ENCODE measurements at regions not wholly inside any gene's neighbourhood (a gene's known extent, or its start where the extent isn't known, plus 50 kb on each side); places are given as distances from the start of the nearest gene placed in this dataset.

- Histone ChIP-seq H3K9ac (ENCODE audit: low read length) (no peak overlapping the region), H3K4me2 (ENCODE audit: low read length) (no peak overlapping the region), H3K4me3 (ENCODE audit: low read length) (no peak overlapping the region), H3K9me3 (ENCODE audit: low read length) (no peaks in the 10 kb centered on the region), H3K36me3 (ENCODE audit: insufficient read depth, low read length) (no peaks in the 10 kb centered on the region), H3K27me3 (ENCODE audit: insufficient read depth, low read depth, low read length) (no peaks in the 10 kb centered on the region), H3K9me2 (ENCODE audit: insufficient read depth, low read length) (no peaks in the 10 kb centered on the region), H3K27ac (ENCODE audit: low read length) (no peak overlapping the region), H3K79me2 (replicated peaks; ENCODE audit: insufficient read depth, low read length) (no peaks in the 10 kb centered on the region), H3F3A (ENCODE audit: insufficient read depth, low read length, poor library complexity, severe bottlenecking) (no peaks in the 10 kb centered on the region), H2AFZ (ENCODE audit: low read depth, low read length) (no peak overlapping the region), H4K20me1 (ENCODE audit: insufficient read depth) (no peaks in the 10 kb centered on the region)
- TF ChIP-seq POLR2AphosphoS5 (IDR thresholded peaks at IDR 0.05) = no peak
- no peak for TF ChIP-seq TAF1 (IDR thresholded peaks at IDR 0.05; ENCODE audit: low read depth)
- no peak for TF ChIP-seq CTCF (IDR thresholded peaks at IDR 0.05; ENCODE audit: poor library complexity, severe bottlenecking)
- no peak for TF ChIP-seq SMC3 (conservative IDR thresholded peaks at IDR 0.05; ENCODE audit: poor library complexity)
- no peak for TF ChIP-seq MXI1 (conservative IDR thresholded peaks at IDR 0.05; ENCODE audit: poor library complexity, severe bottlenecking)
- no peak for TF ChIP-seq RAD21 (conservative IDR thresholded peaks at IDR 0.05)
- no peak for TF ChIP-seq EZH2 (IDR thresholded peaks at IDR 0.05; ENCODE audit: borderline replicate concordance, insufficient read depth, low read length, poor library complexity, severe bottlenecking)
- TF ChIP-seq EP300 (conservative IDR thresholded peaks at IDR 0.05; ENCODE audit: poor library complexity, severe bottlenecking) = no peak
- TF ChIP-seq REST (IDR thresholded peaks at IDR 0.05; ENCODE audit: borderline replicate concordance) = no peak
These were observed 596.9 kb upstream of the ARPP21 start for GRCh38 chr3:35042210-35042991.

- TF ChIP-seq EZH2 (IDR thresholded peaks at IDR 0.05; ENCODE audit: borderline replicate concordance, insufficient read depth, low read length, poor library complexity, severe bottlenecking) (no peak), REST (IDR thresholded peaks at IDR 0.05; ENCODE audit: borderline replicate concordance) (no peak), TAF1 (IDR thresholded peaks at IDR 0.05; ENCODE audit: low read depth) (no peak), EP300 (conservative IDR thresholded peaks at IDR 0.05; ENCODE audit: poor library complexity, severe bottlenecking) (no peak), CTCF (IDR thresholded peaks at IDR 0.05; ENCODE audit: poor library complexity, severe bottlenecking) (no peak), SMC3 (conservative IDR thresholded peaks at IDR 0.05; ENCODE audit: poor library complexity) (no peak), POLR2AphosphoS5 (IDR thresholded peaks at IDR 0.05) (no peak), MXI1 (conservative IDR thresholded peaks at IDR 0.05; ENCODE audit: poor library complexity, severe bottlenecking) (no peak)
- Histone ChIP-seq H3K9me2 (ENCODE audit: insufficient read depth, low read length) (no peaks in the 10 kb centered on the region), H3K79me2 (replicated peaks; ENCODE audit: insufficient read depth, low read length) (no peaks in the 10 kb centered on the region), H3K36me3 (ENCODE audit: insufficient read depth, low read length) (no peaks in the 10 kb centered on the region), H3K27me3 (ENCODE audit: insufficient read depth, low read depth, low read length) (no peaks in the 10 kb centered on the region), H3K27ac (ENCODE audit: low read length) (no peak overlapping the region), H3F3A (ENCODE audit: insufficient read depth, low read length, poor library complexity, severe bottlenecking) (no peaks in the 10 kb centered on the region), H3K4me3 (ENCODE audit: low read length) (no peak overlapping the region), H2AFZ (ENCODE audit: low read depth, low read length) (no peak overlapping the region), H3K9ac (ENCODE audit: low read length) (no peak overlapping the region), H3K4me2 (ENCODE audit: low read length) (no peak overlapping the region), H4K20me1 (ENCODE audit: insufficient read depth) (no peaks in the 10 kb centered on the region), H3K9me3 (ENCODE audit: low read length) (no peaks in the 10 kb centered on the region)
These were observed 596.3 kb upstream of the ARPP21 start for GRCh38 chr3:35043040-35043439.

Data from neural cell (in vitro differentiated cells).